Smooth muscle cell (in vitro differentiated cells): ENCODE measurements at regions not wholly inside any gene's neighbourhood (a gene's known extent, or its start where the extent isn't known, plus 50 kb on each side); places are given as distances from the start of the nearest gene placed in this dataset.
A peak's percentile ranks its signal among the peaks of the same experiment; 100 is the strongest.
"Not testable (repeated sequence)": the region's sequence is repeated elsewhere in the genome, so short reads cannot be mapped to it uniquely, and the experiment has no call there.

Source experiments
- DNase-seq: peaks from one replicate; lab custom pipeline; 2025; ENCODE audit not compliant: unreplicated experiment; lab: John Stamatoyannopoulos, UW
- H2AFZ ChIP-seq: fragments of 200-600 bp; sonication (generic); 2 replicates; pipeline ENCODE4 v1.6.0; 2016; ENCODE audit warnings: antibody characterized with exemption, low read depth, mild to moderate bottlenecking
- H3F3A ChIP-seq: fragments of 200-600 bp; sonication (generic); 2 replicates; pipeline ENCODE4 v1.6.0; 2017; ENCODE audit warnings: antibody characterized with exemption, low read depth
- H3K27ac ChIP-seq: fragments of 200-600 bp; sonication (generic); 2 replicates; pipeline ENCODE4 v1.5.1; 2016; ENCODE audit warnings: low read depth, mild to moderate bottlenecking
- H3K27me3 ChIP-seq: fragments of 200-600 bp; sonication (generic); 2 replicates; pipeline ENCODE4 v1.6.1; 2016; ENCODE audit warnings: low read depth, mild to moderate bottlenecking
- H3K36me3 ChIP-seq: fragments of 200-600 bp; sonication (generic); 2 replicates; pipeline ENCODE4 v1.5.1; 2016; ENCODE audit warnings: low read depth
- H3K4me1 ChIP-seq: fragments of 200-600 bp; sonication (generic); 2 replicates; pipeline ENCODE4 v1.5.1; 2016; ENCODE audit warnings: low read depth
- H3K4me2 ChIP-seq: fragments of 200-600 bp; sonication (generic); 2 replicates; pipeline ENCODE4 v1.6.0; 2016; ENCODE audit warnings: mild to moderate bottlenecking
- H3K4me3 ChIP-seq: fragments of 200-600 bp; sonication (generic); 2 replicates; pipeline ENCODE4 v1.5.1; 2016; ENCODE audit warnings: mild to moderate bottlenecking
- H3K79me2 ChIP-seq: fragments of 200-600 bp; sonication (generic); 2 replicates; pipeline ENCODE4 v1.6.0; 2016; ENCODE audit warnings: low read depth, mild to moderate bottlenecking
- H3K9ac ChIP-seq: fragments of 200-600 bp; sonication (generic); 2 replicates; pipeline ENCODE4 v1.6.0; 2016; ENCODE audit warnings: low read depth
- H3K9me3 ChIP-seq: fragments of 200-600 bp; sonication (generic); replicated peaks from 2 replicates; pipeline ENCODE4 v1.5.1; 2016; ENCODE audit warnings: low read depth
- H4K20me1 ChIP-seq: fragments of 200-600 bp; sonication (generic); 2 replicates; pipeline ENCODE4 v1.6.0; 2016; ENCODE audit warnings: low read depth
- WGBS: methylation state at CpG from one replicate; pipeline ENCODE4 v1.1.7; 2016; ENCODE audit warnings: low lambda C conversion rate; 5-methylcytosine and 5-hydroxymethylcytosine counted together
- TF ChIP-seq, protein P1 (sequence below): fragments of 200-600 bp; sonication (generic); IDR thresholded peaks from 2 replicates; pipeline ENCODE4 v1.5.1; 2017; ENCODE audit warnings: borderline replicate concordance, mild to moderate bottlenecking, antibody characterized with exemption; ENCODE audit not compliant: insufficient read depth, poor library complexity, severe bottlenecking

GRCh38 chr1:60874718-60875117 is 207.6 kb upstream of the NFIA start:
- H2AFZ ChIP-seq = no peak overlapping the region
- peak; percentile 9 for DNase-seq
- TF ChIP-seq, protein P1, sequence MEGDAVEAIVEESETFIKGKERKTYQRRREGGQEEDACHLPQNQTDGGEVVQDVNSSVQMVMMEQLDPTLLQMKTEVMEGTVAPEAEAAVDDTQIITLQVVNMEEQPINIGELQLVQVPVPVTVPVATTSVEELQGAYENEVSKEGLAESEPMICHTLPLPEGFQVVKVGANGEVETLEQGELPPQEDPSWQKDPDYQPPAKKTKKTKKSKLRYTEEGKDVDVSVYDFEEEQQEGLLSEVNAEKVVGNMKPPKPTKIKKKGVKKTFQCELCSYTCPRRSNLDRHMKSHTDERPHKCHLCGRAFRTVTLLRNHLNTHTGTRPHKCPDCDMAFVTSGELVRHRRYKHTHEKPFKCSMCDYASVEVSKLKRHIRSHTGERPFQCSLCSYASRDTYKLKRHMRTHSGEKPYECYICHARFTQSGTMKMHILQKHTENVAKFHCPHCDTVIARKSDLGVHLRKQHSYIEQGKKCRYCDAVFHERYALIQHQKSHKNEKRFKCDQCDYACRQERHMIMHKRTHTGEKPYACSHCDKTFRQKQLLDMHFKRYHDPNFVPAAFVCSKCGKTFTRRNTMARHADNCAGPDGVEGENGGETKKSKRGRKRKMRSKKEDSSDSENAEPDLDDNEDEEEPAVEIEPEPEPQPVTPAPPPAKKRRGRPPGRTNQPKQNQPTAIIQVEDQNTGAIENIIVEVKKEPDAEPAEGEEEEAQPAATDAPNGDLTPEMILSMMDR = no peak
- peaks cover 9% of the 10 kb centered on the region for H3K4me1 ChIP-seq
- no peaks in the 10 kb centered on the region for H3K9me3 ChIP-seq
- no peaks in the 10 kb centered on the region for H3K36me3 ChIP-seq
- H3K9ac ChIP-seq = no peak overlapping the region
- H4K20me1 ChIP-seq = no peaks in the 10 kb centered on the region
- H3K79me2 ChIP-seq = no peaks in the 10 kb centered on the region
- peaks cover 9% of the 10 kb centered on the region for H3F3A ChIP-seq
- H3K4me2 ChIP-seq = peak overlapping the region; percentile 26
- H3K27ac ChIP-seq = peak overlapping the region; percentile 35
- no peaks in the 10 kb centered on the region for H3K27me3 ChIP-seq
- WGBS = 61% methylated on average over 4 of the region's 4 CpGs
- no peak overlapping the region for H3K4me3 ChIP-seq

DNA sequence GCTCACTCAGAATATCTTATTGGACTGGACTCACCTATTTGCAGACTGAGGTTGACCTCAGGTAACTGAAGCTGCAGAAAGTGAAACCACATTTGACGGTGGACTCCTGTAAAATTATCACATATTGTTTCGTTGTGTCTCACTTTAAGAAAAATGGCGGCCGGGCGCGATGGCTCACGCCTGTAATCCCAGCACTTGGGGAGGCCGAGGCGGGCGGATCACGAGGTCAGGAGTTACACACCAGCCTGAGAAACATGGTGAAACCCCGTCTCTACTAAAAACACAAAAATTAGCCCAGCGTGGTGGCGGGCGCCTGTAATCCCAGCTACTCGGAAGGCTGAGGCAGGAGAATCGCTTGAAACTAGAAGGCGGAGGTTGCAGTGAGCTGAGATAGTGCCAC is 209.0 kb upstream of the NFIA start:
- H3K36me3 ChIP-seq, H3K9ac ChIP-seq, H3K4me3 ChIP-seq, H3K27me3 ChIP-seq, H3K79me2 ChIP-seq, DNase-seq, H3K4me2 ChIP-seq, H2AFZ ChIP-seq, H3F3A ChIP-seq, H3K4me1 ChIP-seq, H3K27ac ChIP-seq, H3K9me3 ChIP-seq, H4K20me1 ChIP-seq: not testable (repeated sequence)
- 96% methylated on average over 18 of the region's 18 CpGs for WGBS

DNA sequence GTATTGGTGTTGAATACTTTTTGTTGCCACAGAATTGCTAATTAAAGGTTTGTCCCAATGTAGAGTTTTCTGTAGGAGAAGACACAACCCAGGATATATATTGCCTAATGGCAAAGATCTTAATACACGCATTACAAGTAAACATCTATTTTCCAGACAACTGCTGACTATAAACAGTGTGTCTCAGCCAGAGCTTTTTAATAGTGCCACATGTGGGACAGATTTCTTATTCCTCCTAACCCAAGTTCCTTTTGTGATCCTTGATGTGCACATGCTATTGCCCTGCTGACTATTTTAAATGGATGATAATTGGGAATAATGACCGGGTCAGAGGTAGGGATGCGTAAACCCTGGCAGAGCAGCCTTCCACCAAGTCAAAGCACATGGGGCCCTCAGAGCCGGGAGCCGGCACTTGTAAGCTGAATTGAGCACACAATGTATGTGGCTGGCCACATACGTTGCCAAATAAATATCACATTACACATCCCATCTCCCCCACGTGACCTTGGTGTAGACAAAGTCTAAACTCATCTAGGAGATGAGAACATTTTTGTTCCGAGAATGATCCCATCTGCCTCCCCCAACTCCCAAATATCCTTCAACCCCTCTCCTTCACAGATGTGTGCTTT is 209.8 kb upstream of the NFIA start:
- TF ChIP-seq, protein P1 = no peak
- Histone ChIP-seq H3K79me2 (no peaks in the 10 kb centered on the region), H3K4me1 (peaks cover 13% of the 10 kb centered on the region), H3K27me3 (no peaks in the 10 kb centered on the region), H3K9ac (no peak overlapping the region), H3F3A (peaks cover 12% of the 10 kb centered on the region), H3K4me2 (no peak overlapping the region), H3K4me3 (no peak overlapping the region), H3K9me3 (no peaks in the 10 kb centered on the region), H3K36me3 (no peaks in the 10 kb centered on the region), H2AFZ (no peak overlapping the region), H3K27ac (no peak overlapping the region), H4K20me1 (no peaks in the 10 kb centered on the region)
- no peak for DNase-seq
- WGBS = 69% methylated on average over 8 of the region's 8 CpGs

DNA sequence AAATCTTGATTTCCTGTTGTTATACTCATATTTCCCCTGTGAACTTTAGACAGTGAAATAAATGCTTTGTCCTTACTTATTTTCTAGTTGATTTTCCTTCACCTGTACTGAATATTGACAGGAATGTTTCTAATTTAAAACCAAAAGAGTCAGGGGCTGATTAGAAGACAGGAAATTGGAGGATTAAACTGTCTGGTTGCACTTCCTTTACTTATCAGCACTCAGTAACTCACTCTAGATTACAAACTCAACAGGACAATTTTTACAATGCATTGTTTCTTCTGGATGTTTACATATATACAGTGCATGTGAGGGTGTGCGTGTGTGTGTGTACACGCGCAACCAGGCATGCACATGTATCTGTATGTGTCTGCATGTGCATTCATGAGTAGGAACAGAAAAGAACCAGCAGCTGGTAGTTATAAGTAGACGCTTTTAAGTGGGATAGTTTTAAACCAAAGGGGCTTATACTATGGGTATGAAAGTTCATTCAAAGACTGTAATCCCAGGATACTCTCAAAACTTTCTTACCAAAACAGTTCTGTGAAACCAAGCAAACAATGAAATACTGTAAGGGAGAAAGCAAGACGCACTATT is 212.0 kb upstream of the NFIA start:
- H3K4me2 ChIP-seq = peak overlapping the region; percentile 49
- peaks cover 10% of the 10 kb centered on the region for H3F3A ChIP-seq
- H2AFZ ChIP-seq = no peak overlapping the region
- H3K36me3 ChIP-seq = no peaks in the 10 kb centered on the region
- DNase-seq = no peak
- peaks cover 19% of the 10 kb centered on the region for H3K4me1 ChIP-seq
- TF ChIP-seq, protein P1 = no peak
- H3K27me3 ChIP-seq = no peaks in the 10 kb centered on the region
- no peak overlapping the region for H3K27ac ChIP-seq
- H3K79me2 ChIP-seq = no peaks in the 10 kb centered on the region
- H3K9ac ChIP-seq = no peak overlapping the region
- H3K9me3 ChIP-seq = no peaks in the 10 kb centered on the region
- H4K20me1 ChIP-seq = no peaks in the 10 kb centered on the region
- WGBS = 31% methylated on average over 5 of the region's 5 CpGs
- no peak overlapping the region for H3K4me3 ChIP-seq
